Caco-2 (cell line): ENCODE measurements at regions not wholly inside any gene's neighbourhood (a gene's known extent, or its start where the extent isn't known, plus 50 kb on each side); places are given as distances from the start of the nearest gene placed in this dataset.

ENCODE experiments used
- BruUV-seq: library from RNA; stranded (reverse); fragments of 400-500 nt; replicated peaks from 2 replicates; lab custom pipeline; 2021; lab: Mats Ljungman, UMichigan
- CTCF ChIA-PET: fragments of 300-600 bp; sonication (Branson Sonifier 250); formaldehyde crosslinking; loops from one replicate; lab custom pipeline; 2022; ENCODE audit warnings: antibody characterized with exemption; lab: Charles Lee
- POLR2A ChIA-PET: fragments of 300-600 bp; sonication (Branson Sonifier 250); formaldehyde crosslinking; loops from one replicate; lab custom pipeline; 2022; ENCODE audit warnings: antibody characterized with exemption; lab: Charles Lee
- DNase-seq, 2 experiments: peaks; one replicate each; pipeline versions ENCODE4 v3.0.0 to v3.0.0-alpha.2; 2020 to 2022
- H3K27me3 ChIP-seq: replicated peaks from 2 replicates; pipeline ENCODE4 v1.6.0; 2011; ENCODE audit warnings: low read length; ENCODE audit not compliant: control insufficient read depth, insufficient read depth
- H3K36me3 ChIP-seq: 2 replicates; pipeline ENCODE4 v1.5.1; 2011; ENCODE audit warnings: low read length; ENCODE audit not compliant: control insufficient read depth, insufficient read depth
- H3K4me1 ChIP-seq: fragments of 250-450 bp; sonication (Bioruptor Pico); 2 replicates; pipeline ENCODE4 v1.5.1; 2020; ENCODE audit warnings: mild to moderate bottlenecking
- H3K4me3 ChIP-seq: 2 replicates; pipeline ENCODE4 v1.5.1; 2011; ENCODE audit warnings: low read depth, mild to moderate bottlenecking, control low read depth, low read length
- H3K9me3 ChIP-seq: fragments of 250-450 bp; sonication (Bioruptor Pico); 2 replicates; pipeline ENCODE4 v1.5.1; 2020; ENCODE audit warnings: mild to moderate bottlenecking, moderate library complexity
- H3K27ac Mint-ChIP-seq: one replicate; pipeline ENCODE4 v1.8.0; 2022; ENCODE audit warnings: mixed read lengths; ENCODE audit not compliant: unreplicated experiment
- H3K27me3 Mint-ChIP-seq: one replicate; pipeline ENCODE4 v1.8.0; 2022; ENCODE audit warnings: mixed read lengths; ENCODE audit not compliant: insufficient read depth, unreplicated experiment
- H3K36me3 Mint-ChIP-seq: one replicate; pipeline ENCODE4 v1.8.0; 2022; ENCODE audit warnings: mild to moderate bottlenecking, mixed read lengths; ENCODE audit not compliant: insufficient read depth, unreplicated experiment
- H3K4me1 Mint-ChIP-seq: one replicate; pipeline ENCODE4 v1.8.0; 2022; ENCODE audit warnings: low read depth, mixed read lengths; ENCODE audit not compliant: unreplicated experiment
- H3K4me3 Mint-ChIP-seq: one replicate; pipeline ENCODE4 v1.8.0; 2022; ENCODE audit warnings: mild to moderate bottlenecking, moderate library complexity, mixed read lengths; ENCODE audit not compliant: unreplicated experiment
- H3K9me3 Mint-ChIP-seq: one replicate; pipeline ENCODE4 v1.8.0; 2022; ENCODE audit warnings: mixed read lengths; ENCODE audit not compliant: unreplicated experiment
- intact Hi-C: fragments of 100-400 bp; cut with micrococcal nuclease; formaldehyde crosslinking; loops from one replicate; pipeline ENCODE4 v1.10.0; 2022; ENCODE audit not compliant: unreplicated experiment
- TF ChIP-seq, protein P1 (sequence below), 2 experiments: fragments of 200-600 bp in 1 of 2; IDR thresholded peaks; 1 replicate in 1 of 2; 2 replicates in 1 of 2; pipeline versions ENCODE4 v1.5.1 to v1.8.0; 2011 to 2022; ENCODE audit warnings: antibody characterized with exemption in 1 of 2, control low read depth in 1 of 2, inconsistent platforms in 1 of 2, low read depth in 1 of 2, low read length in 1 of 2, mild to moderate bottlenecking in 1 of 2, moderate library complexity in 1 of 2; ENCODE audit not compliant: insufficient read depth in 1 of 2, severe bottlenecking in 1 of 2, unreplicated experiment in 1 of 2

DNA sequence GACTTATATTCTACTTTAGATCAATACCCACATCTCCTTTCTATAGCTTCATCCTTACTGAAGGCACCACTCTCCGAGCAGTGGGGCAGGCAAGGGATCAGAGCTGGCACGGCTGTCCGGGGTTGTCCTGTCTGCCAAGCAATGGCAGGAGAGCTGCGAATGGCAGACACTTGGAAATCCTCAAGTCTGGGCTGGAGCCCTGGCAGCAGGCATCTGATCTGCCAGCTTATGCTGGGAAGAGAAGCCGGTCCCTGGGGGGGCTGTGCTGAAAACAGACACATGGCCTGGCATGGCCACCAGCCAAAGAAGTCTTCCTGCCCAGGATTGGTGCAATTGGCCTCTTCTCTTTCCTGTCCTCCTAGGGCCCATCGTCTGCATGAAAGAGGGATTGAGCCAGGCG, 280.2 kb upstream of the PWP1 start:
- CTCF ChIA-PET, result no interaction called here
- no peak overlapping the region for H3K4me3 Mint-ChIP-seq
- DNase-seq, result no peak
- TF ChIP-seq, protein P1, sequence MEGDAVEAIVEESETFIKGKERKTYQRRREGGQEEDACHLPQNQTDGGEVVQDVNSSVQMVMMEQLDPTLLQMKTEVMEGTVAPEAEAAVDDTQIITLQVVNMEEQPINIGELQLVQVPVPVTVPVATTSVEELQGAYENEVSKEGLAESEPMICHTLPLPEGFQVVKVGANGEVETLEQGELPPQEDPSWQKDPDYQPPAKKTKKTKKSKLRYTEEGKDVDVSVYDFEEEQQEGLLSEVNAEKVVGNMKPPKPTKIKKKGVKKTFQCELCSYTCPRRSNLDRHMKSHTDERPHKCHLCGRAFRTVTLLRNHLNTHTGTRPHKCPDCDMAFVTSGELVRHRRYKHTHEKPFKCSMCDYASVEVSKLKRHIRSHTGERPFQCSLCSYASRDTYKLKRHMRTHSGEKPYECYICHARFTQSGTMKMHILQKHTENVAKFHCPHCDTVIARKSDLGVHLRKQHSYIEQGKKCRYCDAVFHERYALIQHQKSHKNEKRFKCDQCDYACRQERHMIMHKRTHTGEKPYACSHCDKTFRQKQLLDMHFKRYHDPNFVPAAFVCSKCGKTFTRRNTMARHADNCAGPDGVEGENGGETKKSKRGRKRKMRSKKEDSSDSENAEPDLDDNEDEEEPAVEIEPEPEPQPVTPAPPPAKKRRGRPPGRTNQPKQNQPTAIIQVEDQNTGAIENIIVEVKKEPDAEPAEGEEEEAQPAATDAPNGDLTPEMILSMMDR (IDR thresholded peaks at IDR 0.05; ENCODE audit: insufficient read depth in 1 of 2, low read depth in 1 of 2, low read length in 1 of 2, severe bottlenecking in 1 of 2, unreplicated experiment in 1 of 2), result no peak
- Histone ChIP-seq H3K9me3 (no peaks in the 10 kb centered on the region), H3K36me3 (no peaks in the 10 kb centered on the region), H3K27me3 (no peaks in the 10 kb centered on the region), H3K4me1 (no peaks in the 10 kb centered on the region), H3K4me3 (no peak overlapping the region)
- peaks cover 4% of the 10 kb centered on the region for H3K27me3 Mint-ChIP-seq
- POLR2A ChIA-PET, result no interaction called here
- intact Hi-C loops, result no loop called here
- H3K27ac Mint-ChIP-seq, result no peak overlapping the region
- no peaks in the 10 kb centered on the region for H3K4me1 Mint-ChIP-seq
- H3K36me3 Mint-ChIP-seq, result no peaks in the 10 kb centered on the region
- H3K9me3 Mint-ChIP-seq, result no peaks in the 10 kb centered on the region
- BruUV-seq, result no TSS peak

DNA sequence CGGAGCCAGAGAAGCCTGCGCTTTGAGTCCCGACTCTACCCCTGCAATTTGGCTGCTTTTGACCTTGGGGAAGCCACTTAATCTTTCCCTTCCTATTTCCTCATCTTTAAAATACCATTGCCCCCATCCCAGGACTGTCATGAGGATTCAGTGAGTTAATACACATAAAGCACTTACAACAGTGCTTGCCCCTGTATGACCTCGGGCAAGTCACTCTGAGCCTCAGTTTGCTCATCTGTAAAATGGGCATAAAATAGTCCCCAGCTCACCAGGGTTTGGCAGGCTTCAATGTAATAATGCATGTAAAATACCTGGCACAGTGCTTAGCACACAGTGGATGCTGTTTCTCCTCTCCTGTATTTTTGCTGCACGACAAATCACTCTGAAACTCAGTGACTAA, 278.7 kb upstream of the PWP1 start:
- no peaks in the 10 kb centered on the region for H3K27me3 ChIP-seq
- no peaks in the 10 kb centered on the region for H3K4me1 ChIP-seq
- no TSS peak for BruUV-seq
- ChIA-PET CTCF (interaction anchor here (0.5 kb wide), 1 partner anchor 88 kb away, joined by 4 read pairs; a partner anchor contains a TSS), POLR2A (no interaction called here)
- TF ChIP-seq, protein P1 (IDR thresholded peaks at IDR 0.05; ENCODE audit: insufficient read depth in 1 of 2, low read depth in 1 of 2, low read length in 1 of 2, severe bottlenecking in 1 of 2, unreplicated experiment in 1 of 2), result no peak
- no peaks in the 10 kb centered on the region for H3K9me3 ChIP-seq
- Mint-ChIP-seq H3K4me3 (no peak overlapping the region), H3K27me3 (peaks cover 7% of the 10 kb centered on the region), H3K9me3 (no peaks in the 10 kb centered on the region), H3K36me3 (no peaks in the 10 kb centered on the region), H3K4me1 (no peaks in the 10 kb centered on the region), H3K27ac (no peak overlapping the region)
- DNase-seq, result no peak
- intact Hi-C loops, result no loop called here
- H3K4me3 ChIP-seq, result no peak overlapping the region
- no peaks in the 10 kb centered on the region for H3K36me3 ChIP-seq

DNA sequence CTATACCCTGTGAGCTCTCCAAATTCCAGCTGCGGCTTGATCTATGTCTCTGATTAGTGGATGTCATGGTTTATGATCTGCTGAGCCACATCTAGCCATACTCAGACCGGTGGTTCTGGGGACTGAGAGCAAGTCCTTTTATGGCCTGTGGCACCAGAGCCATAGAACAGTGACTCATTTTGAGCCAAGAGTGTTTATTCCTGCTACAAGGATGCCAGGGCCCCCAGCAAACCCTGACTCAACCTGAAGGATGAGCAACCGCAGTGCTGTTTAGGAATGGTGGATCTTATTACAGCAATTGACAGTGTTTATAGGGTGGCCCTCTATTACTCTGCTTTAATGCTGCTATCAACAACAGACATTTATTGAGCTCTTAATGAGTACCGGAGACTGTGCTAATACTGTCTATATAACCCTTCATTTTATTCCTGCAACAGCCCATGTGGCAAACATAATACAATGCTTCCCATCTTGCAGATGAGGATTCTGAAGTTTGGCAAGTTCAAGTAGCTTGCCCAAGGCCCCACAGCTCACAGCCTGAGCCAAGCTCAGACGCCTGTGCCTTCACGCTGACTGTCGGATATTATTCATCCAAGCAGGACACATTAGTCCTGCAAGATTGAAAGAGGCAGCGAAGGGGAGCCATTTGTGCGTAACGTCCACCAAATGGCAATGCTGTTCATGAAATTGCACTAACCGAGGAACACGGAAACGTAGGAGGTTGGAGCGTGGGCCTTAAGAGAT, 273.6 kb upstream of the PWP1 start:
- no peak overlapping the region for H3K4me3 Mint-ChIP-seq
- TF ChIP-seq, protein P1 (IDR thresholded peaks at IDR 0.05; ENCODE audit: insufficient read depth in 1 of 2, low read depth in 1 of 2, low read length in 1 of 2, severe bottlenecking in 1 of 2, unreplicated experiment in 1 of 2), result no peak
- H3K4me1 Mint-ChIP-seq, result no peaks in the 10 kb centered on the region
- Histone ChIP-seq H3K9me3 (no peaks in the 10 kb centered on the region), H3K4me1 (no peaks in the 10 kb centered on the region), H3K27me3 (no peaks in the 10 kb centered on the region), H3K36me3 (no peaks in the 10 kb centered on the region), H3K4me3 (no peak overlapping the region)
- ChIA-PET POLR2A (no interaction called here), CTCF (no interaction called here)
- no peaks in the 10 kb centered on the region for H3K9me3 Mint-ChIP-seq
- DNase-seq, result no peak
- H3K36me3 Mint-ChIP-seq, result no peaks in the 10 kb centered on the region
- H3K27ac Mint-ChIP-seq, result no peak overlapping the region
- intact Hi-C loops, result no loop called here
- no TSS peak for BruUV-seq
- H3K27me3 Mint-ChIP-seq, result peaks cover 9% of the 10 kb centered on the region
